ENCODE measurements at regions not wholly inside any gene's neighbourhood (a gene's known extent, or its start where the extent isn't known, plus 50 kb on each side); places are given as distances from the start of the nearest gene placed in this dataset.
A peak's percentile ranks its signal among the peaks of the same experiment; 100 is the strongest.

DNA sequence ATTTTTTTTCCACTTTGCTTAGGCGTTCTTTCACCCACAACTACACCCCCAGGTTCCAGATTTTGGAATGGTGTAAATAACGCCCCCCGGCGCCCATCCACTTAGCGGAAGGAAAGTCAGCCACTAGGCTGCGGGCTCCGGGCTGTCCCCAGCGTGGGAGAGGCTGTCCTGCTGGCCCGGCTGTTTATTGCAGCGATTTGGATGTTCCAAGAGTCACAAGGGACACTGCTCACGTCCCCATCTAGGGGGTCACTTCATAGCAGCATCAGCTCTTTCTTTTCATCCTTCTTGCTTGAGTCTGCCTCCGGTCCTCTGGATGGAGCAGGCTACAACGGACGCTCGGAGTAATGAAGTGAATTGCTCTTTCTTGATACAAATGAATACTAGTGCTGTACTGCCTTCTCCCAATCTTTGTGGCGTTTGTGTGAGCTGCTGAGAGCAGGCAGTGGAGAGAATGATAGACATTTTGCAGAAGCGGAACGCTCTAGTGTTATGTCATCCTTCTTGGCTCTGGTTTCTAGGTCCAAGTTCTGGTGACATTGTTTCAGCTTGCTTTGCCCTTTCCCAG lies 50.7 kb upstream of the PAIP2B start:
- peak overlapping the region; percentile 89 for H3K4me3 ChIP-seq (ENCODE audit: low read depth, low read length)
- peak; percentile 84 for DNase-seq (ENCODE audit: low read depth)
- TF ChIP-seq, protein P1, sequence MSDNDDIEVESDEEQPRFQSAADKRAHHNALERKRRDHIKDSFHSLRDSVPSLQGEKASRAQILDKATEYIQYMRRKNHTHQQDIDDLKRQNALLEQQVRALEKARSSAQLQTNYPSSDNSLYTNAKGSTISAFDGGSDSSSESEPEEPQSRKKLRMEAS (IDR thresholded peaks at IDR 0.05; ENCODE audit: low read depth, low read length) = no peak
- no peak for TF ChIP-seq MYC (IDR thresholded peaks at IDR 0.05; ENCODE audit: low read depth, low read length)
- TF ChIP-seq, protein P2, sequence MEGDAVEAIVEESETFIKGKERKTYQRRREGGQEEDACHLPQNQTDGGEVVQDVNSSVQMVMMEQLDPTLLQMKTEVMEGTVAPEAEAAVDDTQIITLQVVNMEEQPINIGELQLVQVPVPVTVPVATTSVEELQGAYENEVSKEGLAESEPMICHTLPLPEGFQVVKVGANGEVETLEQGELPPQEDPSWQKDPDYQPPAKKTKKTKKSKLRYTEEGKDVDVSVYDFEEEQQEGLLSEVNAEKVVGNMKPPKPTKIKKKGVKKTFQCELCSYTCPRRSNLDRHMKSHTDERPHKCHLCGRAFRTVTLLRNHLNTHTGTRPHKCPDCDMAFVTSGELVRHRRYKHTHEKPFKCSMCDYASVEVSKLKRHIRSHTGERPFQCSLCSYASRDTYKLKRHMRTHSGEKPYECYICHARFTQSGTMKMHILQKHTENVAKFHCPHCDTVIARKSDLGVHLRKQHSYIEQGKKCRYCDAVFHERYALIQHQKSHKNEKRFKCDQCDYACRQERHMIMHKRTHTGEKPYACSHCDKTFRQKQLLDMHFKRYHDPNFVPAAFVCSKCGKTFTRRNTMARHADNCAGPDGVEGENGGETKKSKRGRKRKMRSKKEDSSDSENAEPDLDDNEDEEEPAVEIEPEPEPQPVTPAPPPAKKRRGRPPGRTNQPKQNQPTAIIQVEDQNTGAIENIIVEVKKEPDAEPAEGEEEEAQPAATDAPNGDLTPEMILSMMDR (IDR thresholded peaks at IDR 0.05; ENCODE audit: low read depth, low read length) = peak; percentile 48
- no peak for TF ChIP-seq POLR2A (IDR thresholded peaks at IDR 0.05; ENCODE audit: extremely low read depth, insufficient read length)

GRCh38 chr2:71277147-71277475 lies 50.2 kb upstream of the PAIP2B start:
- TF ChIP-seq, protein P1 (IDR thresholded peaks at IDR 0.05; ENCODE audit: low read depth, low read length) = no peak
- TF ChIP-seq, protein P2 (IDR thresholded peaks at IDR 0.05; ENCODE audit: low read depth, low read length) = no peak
- TF ChIP-seq POLR2A (IDR thresholded peaks at IDR 0.05; ENCODE audit: extremely low read depth, insufficient read length) (no peak), MYC (IDR thresholded peaks at IDR 0.05; ENCODE audit: low read depth, low read length) (no peak; the same call in 1 of the 2 replicates)
- H3K4me3 ChIP-seq (ENCODE audit: low read depth, low read length) = peak overlapping the region; percentile 89

DNA sequence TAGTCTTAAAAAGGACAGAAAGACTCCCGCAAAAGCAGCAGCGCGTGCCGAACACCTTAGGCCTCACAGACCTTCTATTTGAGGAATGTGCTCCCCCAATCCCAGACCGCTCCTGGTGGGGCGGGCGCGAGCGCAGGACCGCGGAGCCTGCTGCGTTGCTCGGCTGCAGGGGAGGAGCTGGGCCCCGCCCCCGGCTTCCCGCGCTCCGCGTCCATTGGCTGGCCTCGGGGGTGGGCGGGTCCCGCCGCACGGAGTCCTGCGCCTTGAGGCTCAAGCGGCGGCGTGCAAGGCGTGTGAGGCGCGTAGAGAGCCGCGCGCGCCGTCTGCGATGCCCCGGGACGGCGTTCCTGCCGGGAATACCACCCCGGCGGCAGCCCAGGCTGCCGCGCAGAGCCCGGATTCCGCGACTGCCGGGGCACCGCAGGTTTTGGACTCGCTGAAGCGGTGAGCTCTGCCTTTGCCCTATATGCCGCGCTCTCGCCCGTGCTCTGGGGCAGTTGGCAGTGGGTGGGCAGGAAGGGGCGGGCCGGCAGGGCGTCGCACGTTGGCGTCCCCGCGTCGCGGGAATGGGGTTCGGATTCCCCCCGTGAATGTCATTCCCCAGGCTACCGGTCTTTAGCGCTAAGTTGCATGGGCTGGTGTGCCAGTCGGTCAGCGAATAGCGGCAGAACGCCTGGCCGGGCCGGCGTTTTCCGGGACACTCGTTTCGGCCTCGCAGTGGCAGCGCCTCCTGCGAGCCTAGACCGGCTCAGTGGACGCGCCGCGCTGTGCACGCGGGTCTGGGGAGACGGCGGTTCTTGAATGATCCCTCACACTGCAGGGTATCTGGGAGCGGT lies 49.6 kb upstream of the PAIP2B start:
- DNase-seq (ENCODE audit: low read depth) = peak; percentile 95
- peak overlapping the region; percentile 89 for H3K4me3 ChIP-seq (ENCODE audit: low read depth, low read length)
- TF ChIP-seq MYC (IDR thresholded peaks at IDR 0.05; ENCODE audit: low read depth, low read length) = peak; percentile 47; the same call in 1 of the 2 replicates
- TF ChIP-seq, protein P2 (IDR thresholded peaks at IDR 0.05; ENCODE audit: low read depth, low read length) = no peak
- TF ChIP-seq, protein P1 (IDR thresholded peaks at IDR 0.05; ENCODE audit: low read depth, low read length) = peak; percentile 78; the same call in 1 of the 2 replicates
- peak; percentile 56 for TF ChIP-seq POLR2A (IDR thresholded peaks at IDR 0.05; ENCODE audit: extremely low read depth, insufficient read length)

More at GRCh38 chr2:71277147-71277475, 50.2 kb upstream of the PAIP2B start:
- DNase-seq (ENCODE audit: low read depth) = no peak
